HUES6 (cell line): ENCODE measurements at regions not wholly inside any gene's neighbourhood (a gene's known extent, or its start where the extent isn't known, plus 50 kb on each side); places are given as distances from the start of the nearest gene placed in this dataset.
"Not testable (repeated sequence)": the region's sequence is repeated elsewhere in the genome, so short reads cannot be mapped to it uniquely, and the experiment has no call there.

Experiments
- H3K27ac ChIP-seq: 2 replicates; pipeline ENCODE4 v1.7.0; 2013; ENCODE audit warnings: low read depth, mild to moderate bottlenecking, low read length, inconsistent platforms
- H3K27me3 ChIP-seq: 2 replicates; pipeline ENCODE4 v1.6.1; 2013; ENCODE audit warnings: low read length; ENCODE audit not compliant: control insufficient read depth, insufficient read depth
- H3K36me3 ChIP-seq: 2 replicates; pipeline ENCODE4 v1.6.1; 2013; ENCODE audit warnings: low read length; ENCODE audit not compliant: control insufficient read depth, insufficient read depth
- H3K4me1 ChIP-seq: 2 replicates; pipeline ENCODE4 v1.6.1; 2013; ENCODE audit warnings: low read length; ENCODE audit not compliant: control insufficient read depth, insufficient read depth
- H3K4me3 ChIP-seq: 2 replicates; pipeline ENCODE4 v1.5.1; 2013; ENCODE audit warnings: low read depth, low read length
- H3K9ac ChIP-seq: one replicate; pipeline ENCODE4 v1.6.1; 2013; ENCODE audit warnings: mild to moderate bottlenecking, low read length
- H3K9me3 ChIP-seq: 2 replicates; pipeline ENCODE4 v1.6.1; 2013; ENCODE audit warnings: low read depth, low read length; ENCODE audit not compliant: control insufficient read depth, insufficient read depth

- peaks cover 9% of the 10 kb centered on the region for H3K36me3 ChIP-seq
Measured at GRCh38 chr14:27660683-27661082, 1062.8 kb upstream of the NOVA1 start.

GRCh38 chr14:27668531-27668930 is 1070.7 kb upstream of the NOVA1 start:
- Histone ChIP-seq H3K9ac (no peak overlapping the region), H3K27ac (no peak overlapping the region), H3K36me3 (0 out of 2 replicates have a peak, but pooled peaks cover 5% of the 10 kb centered on the region), H3K27me3 (no peaks in the 10 kb centered on the region), H3K4me3 (no peak overlapping the region), H3K9me3 (0 out of 2 replicates have a peak, but pooled peaks cover 7% of the 10 kb centered on the region), H3K4me1 (no peaks in the 10 kb centered on the region)

More at GRCh38 chr14:27660683-27661082, 1062.8 kb upstream of the NOVA1 start:
- no peak overlapping the region for H3K4me3 ChIP-seq
- no peaks in the 10 kb centered on the region for H3K27me3 ChIP-seq
- peaks cover 28% of the 10 kb centered on the region for H3K9me3 ChIP-seq
- H3K27ac ChIP-seq: no peak overlapping the region
- H3K9ac ChIP-seq: no peak overlapping the region
- H3K4me1 ChIP-seq: no peaks in the 10 kb centered on the region

GRCh38 chr14:27672047-27672446 is 1074.2 kb upstream of the NOVA1 start:
- H3K27ac ChIP-seq: no peak overlapping the region
- no peaks in the 10 kb centered on the region for H3K9me3 ChIP-seq
- H3K27me3 ChIP-seq: no peaks in the 10 kb centered on the region
- H3K4me1 ChIP-seq: no peaks in the 10 kb centered on the region
- peak overlapping the region; percentile 72 for H3K4me3 ChIP-seq
- no peak overlapping the region for H3K9ac ChIP-seq
- 0 out of 2 replicates have a peak, but pooled peaks cover 5% of the 10 kb centered on the region for H3K36me3 ChIP-seq

GRCh38 chr14:27672811-27673737 is 1075.2 kb upstream of the NOVA1 start:
- peak overlapping the region; percentile 43; the same call in 1 of the 2 replicates for H3K27ac ChIP-seq
- not testable (repeated sequence) for H3K4me1 ChIP-seq, H3K27me3 ChIP-seq, H3K36me3 ChIP-seq, H3K9me3 ChIP-seq
- peak overlapping the region; percentile 82 for H3K9ac ChIP-seq
- peak overlapping the region; percentile 72 for H3K4me3 ChIP-seq

GRCh38 chr14:27686137-27686536 is 1080.5 kb upstream of the FOXG1 start:
- Histone ChIP-seq H3K4me3 (no peak overlapping the region), H3K4me1 (peaks cover 27% of the 10 kb centered on the region), H3K9ac (no peak overlapping the region), H3K9me3 (no peaks in the 10 kb centered on the region), H3K27me3 (no peaks in the 10 kb centered on the region), H3K36me3 (no peaks in the 10 kb centered on the region), H3K27ac (no peak overlapping the region)

- H3K36me3 ChIP-seq: no peaks in the 10 kb centered on the region
- H3K9ac ChIP-seq: no peak overlapping the region
- no peak overlapping the region for H3K4me3 ChIP-seq
- no peaks in the 10 kb centered on the region for H3K27me3 ChIP-seq
- peaks cover 20% of the 10 kb centered on the region for H3K4me1 ChIP-seq
- no peaks in the 10 kb centered on the region for H3K9me3 ChIP-seq
- H3K27ac ChIP-seq: no peak overlapping the region
Measured at GRCh38 chr14:27688841-27689444, 1077.6 kb upstream of the FOXG1 start.

- no peaks in the 10 kb centered on the region for H3K27me3 ChIP-seq
- H3K27ac ChIP-seq: no peak overlapping the region
- no peaks in the 10 kb centered on the region for H3K36me3 ChIP-seq
- no peak overlapping the region for H3K9ac ChIP-seq
- no peak overlapping the region for H3K4me3 ChIP-seq
- H3K4me1 ChIP-seq: no peaks in the 10 kb centered on the region
- H3K9me3 ChIP-seq: peaks cover 32% of the 10 kb centered on the region
Measured at GRCh38 chr14:27712364-27712763, 1054.2 kb upstream of the FOXG1 start.

- no peak overlapping the region for H3K4me3 ChIP-seq
Measured at GRCh38 chr14:27715561-27715960, 1051.0 kb upstream of the FOXG1 start.

GRCh38 chr14:27721760-27722159 is 1044.8 kb upstream of the FOXG1 start:
- no peak overlapping the region for H3K4me3 ChIP-seq
- H3K27ac ChIP-seq: no peak overlapping the region
- no peaks in the 10 kb centered on the region for H3K36me3 ChIP-seq
- H3K27me3 ChIP-seq: no peaks in the 10 kb centered on the region
- no peak overlapping the region for H3K9ac ChIP-seq
- H3K9me3 ChIP-seq: peaks cover 12% of the 10 kb centered on the region
- peaks cover 9% of the 10 kb centered on the region; the same call in 1 of the 2 replicates for H3K4me1 ChIP-seq

More at GRCh38 chr14:27715561-27715960, 1051.0 kb upstream of the FOXG1 start:
- H3K36me3 ChIP-seq: no peaks in the 10 kb centered on the region
- no peak overlapping the region for H3K9ac ChIP-seq
- no peaks in the 10 kb centered on the region for H3K27me3 ChIP-seq
- H3K27ac ChIP-seq: no peak overlapping the region
- H3K4me1 ChIP-seq: no peaks in the 10 kb centered on the region
- peaks cover 38% of the 10 kb centered on the region for H3K9me3 ChIP-seq

GRCh38 chr14:27725482-27725881 is 1041.1 kb upstream of the FOXG1 start:
- H3K9ac ChIP-seq: no peak overlapping the region
- H3K4me3 ChIP-seq: no peak overlapping the region
- H3K36me3 ChIP-seq: no peaks in the 10 kb centered on the region
- peaks cover 9% of the 10 kb centered on the region; the same call in 1 of the 2 replicates for H3K4me1 ChIP-seq
- H3K9me3 ChIP-seq: no peaks in the 10 kb centered on the region
- H3K27ac ChIP-seq: no peak overlapping the region
- no peaks in the 10 kb centered on the region for H3K27me3 ChIP-seq

GRCh38 chr14:27727251-27727770 is 1039.3 kb upstream of the FOXG1 start:
- Histone ChIP-seq H3K27ac (no peak overlapping the region), H3K9ac (no peak overlapping the region), H3K36me3 (no peaks in the 10 kb centered on the region), H3K27me3 (no peaks in the 10 kb centered on the region), H3K4me1 (peaks cover 9% of the 10 kb centered on the region; the same call in 1 of the 2 replicates), H3K9me3 (no peaks in the 10 kb centered on the region), H3K4me3 (no peak overlapping the region)
